Mucosa of descending colon (tissue), 3 donors: ENCODE measurements at regions not wholly inside any gene's neighbourhood (a gene's known extent, or its start where the extent isn't known, plus 50 kb on each side); places are given as distances from the start of the nearest gene placed in this dataset.

ENCODE experiments used
- ATAC-seq: fragments of 200-7000 bp; cut with Tn5 transposase; one replicate; pipeline ENCODE4 v1.9.1; 2020; ENCODE audit warnings: mild to moderate bottlenecking, moderate library complexity
- DNase-seq, 3 donors: peaks; one replicate each; pipeline ENCODE4 v3.0.0-alpha.2; 2020
- H3K36me3 ChIP-seq: fragments of 200-600 bp; one replicate; pipeline ENCODE4 v1.8.0; 2021; ENCODE audit warnings: low read depth, mild to moderate bottlenecking
- H3K4me1 ChIP-seq: fragments of 200-600 bp; one replicate; pipeline ENCODE4 v1.8.0; 2021; ENCODE audit warnings: low read depth, mild to moderate bottlenecking
- H3K4me3 ChIP-seq: fragments of 200-600 bp; one replicate; pipeline ENCODE4 v1.8.0; 2021; ENCODE audit warnings: mild to moderate bottlenecking
- H3K9me3 ChIP-seq: fragments of 200-600 bp; one replicate; pipeline ENCODE4 v1.8.0; 2021; ENCODE audit warnings: mild to moderate bottlenecking
- CTCF ChIP-seq: fragments of 200-600 bp; IDR thresholded peaks from one replicate; pipeline ENCODE4 v1.8.0; 2022; ENCODE audit warnings: antibody characterized with exemption, mild to moderate bottlenecking
- intact Hi-C, 2 donors: fragments of 100-400 bp; cut with DNase I in 1 of 2; cut with micrococcal nuclease in 1 of 2; formaldehyde crosslinking; loops; one replicate each; pipeline versions ENCODE4 v1.11.0 to v1.11.1; 2022; cut with DNase I, micrococcal nuclease
- donor health status: DM: no; HTN: no; CAD: no; lungs with moderate emphysema.
- donor health status: DM: no; HTN: no; CAD: no.
- donor health status: DM: no; HTN: yes; CAD: no.

- Histone ChIP-seq H3K4me3 (no peak overlapping the region), H3K9me3 (peaks cover 6% of the 10 kb centered on the region), H3K4me1 (no peaks in the 10 kb centered on the region), H3K36me3 (no peaks in the 10 kb centered on the region)
- no peak for TF ChIP-seq CTCF
- ATAC-seq (no peak), DNase-seq (no peak)
- intact Hi-C loops: no loop called here
These were observed 286.2 kb upstream of the MDGA2 start for GRCh38 chr14:47961634-47962033.

GRCh38 chr14:47959740-47960139, 284.3 kb upstream of the MDGA2 start:
- no peak for ATAC-seq
- DNase-seq: no peak
- Histone ChIP-seq H3K9me3 (peaks cover 10% of the 10 kb centered on the region), H3K4me3 (no peak overlapping the region), H3K36me3 (no peaks in the 10 kb centered on the region), H3K4me1 (no peaks in the 10 kb centered on the region)
- no peak for TF ChIP-seq CTCF
- intact Hi-C loops: no loop called here

DNA sequence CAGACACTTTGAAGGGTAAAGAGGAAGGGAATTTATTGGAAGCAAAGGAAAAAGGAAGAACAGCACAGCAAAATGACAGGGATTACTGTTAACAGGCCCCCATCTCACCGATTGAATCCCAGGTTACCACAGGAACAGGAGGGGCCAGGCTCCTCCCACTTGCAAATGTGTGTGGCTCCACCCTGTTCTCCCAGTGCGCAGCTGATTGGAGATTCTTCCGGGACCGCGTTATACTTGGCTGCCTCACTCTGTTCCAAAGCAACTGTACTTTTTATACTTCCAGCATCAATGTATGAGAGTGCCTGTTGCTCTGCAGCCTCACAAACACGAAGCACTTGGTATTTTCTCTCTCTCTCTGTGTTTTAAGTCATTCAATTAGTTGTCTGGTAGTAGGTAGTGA, 273.6 kb upstream of the MDGA2 start:
- Histone ChIP-seq H3K36me3 (no peaks in the 10 kb centered on the region), H3K4me3 (no peak overlapping the region), H3K9me3 (peaks cover 26% of the 10 kb centered on the region), H3K4me1 (no peaks in the 10 kb centered on the region)
- DNase-seq: no peak
- intact Hi-C loops: no loop called here
- no peak for ATAC-seq
- no peak for TF ChIP-seq CTCF

DNA sequence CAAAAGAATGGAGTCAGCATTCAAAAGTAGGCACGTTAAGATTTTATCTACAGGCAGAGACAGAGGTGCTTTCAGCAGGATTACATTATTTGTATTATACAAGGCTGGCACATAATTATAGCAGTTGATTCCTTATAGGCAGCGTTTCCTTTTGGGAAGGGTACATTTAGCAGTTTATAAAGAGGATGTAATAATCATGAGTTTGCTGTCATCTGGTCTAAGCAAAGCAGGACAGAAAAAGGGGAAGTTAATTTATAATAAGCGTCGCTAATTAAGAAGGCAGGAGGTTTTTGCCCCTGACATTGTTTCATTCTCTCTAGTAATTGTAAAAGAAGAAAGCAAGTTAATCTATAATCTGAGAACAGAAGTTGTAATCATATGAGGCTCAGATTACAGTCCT, 259.9 kb upstream of the MDGA2 start:
- intact Hi-C loops: no loop called here
- TF ChIP-seq CTCF: no peak
- ATAC-seq: no peak

GRCh38 chr14:47929334-47929733, 253.9 kb upstream of the MDGA2 start:
- ATAC-seq (no peak), DNase-seq (no peak)
- Histone ChIP-seq H3K36me3 (no peaks in the 10 kb centered on the region), H3K4me1 (no peaks in the 10 kb centered on the region), H3K4me3 (no peak overlapping the region), H3K9me3 (peaks cover 23% of the 10 kb centered on the region)
- TF ChIP-seq CTCF: no peak
- intact Hi-C loops: no loop called here

More for the DNA sequence above, 259.9 kb upstream of the MDGA2 start:
- H3K4me1 ChIP-seq: no peaks in the 10 kb centered on the region
- no peaks in the 10 kb centered on the region for H3K36me3 ChIP-seq
- H3K9me3 ChIP-seq: peaks cover 23% of the 10 kb centered on the region
- no peak for DNase-seq
- no peak overlapping the region for H3K4me3 ChIP-seq

- no peaks in the 10 kb centered on the region for H3K36me3 ChIP-seq
- no peaks in the 10 kb centered on the region for H3K4me1 ChIP-seq
- no peak for TF ChIP-seq CTCF
- DNase-seq: no peak
- no peak for ATAC-seq
- peaks cover 10% of the 10 kb centered on the region for H3K9me3 ChIP-seq
- H3K4me3 ChIP-seq: no peak overlapping the region
- intact Hi-C loops: no loop called here
These were observed 245.7 kb upstream of the MDGA2 start for GRCh38 chr14:47921133-47921532.
